ENCODE measurements at regions not wholly inside any gene's neighbourhood (a gene's known extent, or its start where the extent isn't known, plus 50 kb on each side); places are given as distances from the start of the nearest gene placed in this dataset.

DNA sequence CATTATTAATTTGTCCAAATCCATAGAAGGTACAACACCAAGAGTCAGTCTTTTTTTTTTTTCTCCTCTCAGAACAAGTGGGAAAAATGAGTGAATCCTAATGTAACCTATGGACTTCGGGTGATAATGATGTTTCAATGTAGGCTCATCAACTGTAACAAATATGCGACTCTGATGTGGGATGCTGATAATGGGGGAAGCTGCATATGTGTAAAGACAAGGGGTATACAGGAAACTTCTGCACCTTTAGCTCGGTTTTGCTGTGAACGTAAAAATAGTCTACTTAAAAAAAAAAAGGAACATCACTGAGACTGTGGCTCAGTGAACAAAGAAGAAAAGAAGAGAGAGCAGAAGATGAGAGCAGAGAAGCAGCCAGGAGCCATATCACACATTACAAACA, 78.3 kb upstream of the ARHGAP32 start:
- no peak for TF ChIP-seq CTCF (IDR thresholded peaks at IDR 0.05)
- no peak for TF ChIP-seq POLR2AphosphoS5 (IDR thresholded peaks at IDR 0.05)
- no peak for TF ChIP-seq POLR2A (IDR thresholded peaks at IDR 0.05)

All from breast epithelium (tissue), 3 donors.